Fibroblast of villous mesenchyme (primary cell): ENCODE measurements at regions not wholly inside any gene's neighbourhood (a gene's known extent, or its start where the extent isn't known, plus 50 kb on each side); places are given as distances from the start of the nearest gene placed in this dataset.

Experiments used
- DNase-seq: peaks from one replicate; pipeline ENCODE4 v3.0.0-alpha.2; 2010; ENCODE audit warnings: low read depth
- H3K4me3 ChIP-seq: 2 replicates; pipeline ENCODE4 v1.5.1; 2011; ENCODE audit warnings: low read depth, mild to moderate bottlenecking, low read length
- TF ChIP-seq, protein P1 (sequence below): IDR thresholded peaks from 2 replicates; pipeline ENCODE4 v1.5.1; 2012; ENCODE audit warnings: low read depth, mild to moderate bottlenecking, low read length; ENCODE audit not compliant: insufficient read depth

DNA sequence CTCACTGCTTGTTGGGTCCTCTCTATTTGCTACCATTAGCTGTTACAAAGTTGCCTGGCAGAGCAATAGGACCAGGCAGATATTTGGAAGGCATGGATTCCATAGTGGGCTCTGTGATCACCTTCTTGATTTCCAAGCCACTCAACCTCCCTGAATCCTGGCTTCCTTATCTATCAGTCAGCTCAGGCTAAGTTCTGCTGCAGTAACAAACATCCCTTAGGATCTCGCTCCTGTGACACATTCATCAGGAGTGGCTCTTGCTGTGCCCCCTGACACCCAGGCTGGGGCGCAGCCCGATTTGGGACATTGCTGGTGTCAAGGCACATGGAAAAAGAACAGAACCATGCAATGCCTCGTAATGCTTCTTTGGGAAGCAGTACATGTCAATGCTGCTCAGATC lies 503.9 kb downstream of the TBC1D22A start:
- TF ChIP-seq, protein P1, sequence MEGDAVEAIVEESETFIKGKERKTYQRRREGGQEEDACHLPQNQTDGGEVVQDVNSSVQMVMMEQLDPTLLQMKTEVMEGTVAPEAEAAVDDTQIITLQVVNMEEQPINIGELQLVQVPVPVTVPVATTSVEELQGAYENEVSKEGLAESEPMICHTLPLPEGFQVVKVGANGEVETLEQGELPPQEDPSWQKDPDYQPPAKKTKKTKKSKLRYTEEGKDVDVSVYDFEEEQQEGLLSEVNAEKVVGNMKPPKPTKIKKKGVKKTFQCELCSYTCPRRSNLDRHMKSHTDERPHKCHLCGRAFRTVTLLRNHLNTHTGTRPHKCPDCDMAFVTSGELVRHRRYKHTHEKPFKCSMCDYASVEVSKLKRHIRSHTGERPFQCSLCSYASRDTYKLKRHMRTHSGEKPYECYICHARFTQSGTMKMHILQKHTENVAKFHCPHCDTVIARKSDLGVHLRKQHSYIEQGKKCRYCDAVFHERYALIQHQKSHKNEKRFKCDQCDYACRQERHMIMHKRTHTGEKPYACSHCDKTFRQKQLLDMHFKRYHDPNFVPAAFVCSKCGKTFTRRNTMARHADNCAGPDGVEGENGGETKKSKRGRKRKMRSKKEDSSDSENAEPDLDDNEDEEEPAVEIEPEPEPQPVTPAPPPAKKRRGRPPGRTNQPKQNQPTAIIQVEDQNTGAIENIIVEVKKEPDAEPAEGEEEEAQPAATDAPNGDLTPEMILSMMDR = no peak
- DNase-seq = no peak
- H3K4me3 ChIP-seq = no peak overlapping the region

DNA sequence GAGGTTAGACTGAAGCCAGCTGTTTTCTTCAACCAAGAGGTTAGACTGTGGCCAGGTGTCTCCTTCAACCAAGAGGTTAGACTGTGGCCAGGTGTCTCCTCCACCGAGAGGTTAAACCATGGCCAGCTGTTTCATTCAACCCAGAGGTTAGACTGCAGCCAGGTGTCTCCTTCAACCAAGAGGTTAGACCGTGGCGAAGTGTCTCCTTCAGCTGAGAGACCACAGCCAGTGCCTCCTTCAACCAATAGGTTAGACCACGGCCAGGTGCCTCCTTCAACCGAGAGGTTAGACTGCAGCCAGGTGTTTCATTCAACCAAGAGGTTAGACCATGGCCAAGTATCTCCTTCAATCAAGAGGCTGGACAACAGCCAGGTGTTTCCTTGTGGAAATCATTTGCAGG lies 498.1 kb downstream of the TBC1D22A start:
- no peak for DNase-seq
- H3K4me3 ChIP-seq = no peak overlapping the region
- TF ChIP-seq, protein P1 = no peak

DNA sequence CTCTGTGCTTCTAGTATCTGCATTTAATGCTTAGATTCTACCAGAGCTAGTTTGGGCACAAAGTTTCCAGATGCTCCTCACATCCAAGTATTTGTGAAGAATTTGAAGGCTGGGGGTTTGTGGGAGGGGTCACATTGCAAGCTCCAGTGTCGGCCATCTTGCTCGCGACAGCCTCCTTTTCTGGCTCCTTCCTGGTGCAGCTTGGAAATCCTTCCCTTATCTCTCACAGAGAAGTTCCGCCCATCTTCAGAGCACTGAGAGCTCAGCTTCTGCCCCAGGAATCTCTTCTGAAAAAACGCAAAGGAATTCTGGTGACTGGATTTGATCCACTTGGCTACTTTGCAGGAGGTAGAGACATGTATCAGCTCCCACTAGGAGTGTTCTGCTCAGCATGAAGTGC lies 497.5 kb downstream of the TBC1D22A start:
- TF ChIP-seq, protein P1 = no peak
- no peak for DNase-seq
- no peak overlapping the region for H3K4me3 ChIP-seq

DNA sequence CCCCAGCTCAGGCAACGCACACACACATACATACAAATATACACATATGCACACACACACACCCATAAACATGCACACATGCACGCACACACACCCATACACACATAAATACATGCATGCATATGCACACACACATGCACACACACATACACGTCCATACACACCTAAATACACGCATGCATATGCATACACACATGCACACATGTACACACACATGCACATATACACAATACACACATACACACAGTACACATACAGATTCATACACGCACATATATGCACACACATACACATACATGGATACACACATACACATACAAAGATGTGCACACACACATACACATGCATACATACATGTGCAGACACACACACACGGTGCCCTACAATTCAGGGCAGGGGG lies 496.6 kb downstream of the TBC1D22A start:
- no peak overlapping the region for H3K4me3 ChIP-seq
- TF ChIP-seq, protein P1 = no peak
- DNase-seq = no peak

DNA sequence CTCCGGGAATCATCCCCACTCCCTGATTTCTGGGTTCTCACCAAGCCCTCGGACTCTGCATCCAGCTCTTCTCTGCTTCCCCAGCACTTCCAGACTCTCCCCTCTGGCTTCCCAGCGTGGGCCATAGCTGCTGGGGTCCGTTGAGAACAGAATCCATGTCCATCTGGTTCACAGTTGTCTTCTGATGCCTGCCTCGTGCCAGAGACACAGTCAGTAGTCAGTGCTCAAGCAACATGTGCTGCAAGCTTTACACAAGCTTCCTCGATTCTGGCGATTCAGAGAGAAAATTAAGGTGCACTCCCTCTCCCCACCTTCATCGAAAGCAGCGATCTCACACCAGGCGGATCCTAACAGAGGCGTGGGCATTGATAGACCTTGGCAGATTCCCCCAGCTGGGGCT lies 495.5 kb downstream of the TBC1D22A start:
- no peak overlapping the region for H3K4me3 ChIP-seq
- TF ChIP-seq, protein P1 = no peak
- no peak for DNase-seq

DNA sequence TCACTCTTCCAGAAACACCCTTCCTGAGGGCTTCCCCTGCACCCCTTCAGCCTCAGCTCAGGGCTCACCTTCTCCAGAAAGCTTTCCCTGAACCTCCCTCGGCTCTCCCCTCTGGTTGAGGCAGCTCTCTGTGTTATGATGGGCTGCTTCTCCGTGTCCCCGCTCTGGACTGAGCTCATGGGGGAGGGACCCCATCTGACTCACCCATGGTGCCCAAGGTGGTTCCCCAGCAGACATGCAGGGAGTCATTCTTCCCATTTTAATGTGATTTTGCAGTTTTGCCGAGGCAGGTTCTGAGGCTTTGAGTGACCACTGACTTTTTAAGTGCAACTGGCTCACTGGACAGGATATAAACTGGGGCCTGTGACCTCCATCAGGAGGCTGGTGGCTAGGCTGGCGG lies 495.1 kb downstream of the TBC1D22A start:
- DNase-seq = no peak
- H3K4me3 ChIP-seq = no peak overlapping the region
- TF ChIP-seq, protein P1 = no peak

DNA sequence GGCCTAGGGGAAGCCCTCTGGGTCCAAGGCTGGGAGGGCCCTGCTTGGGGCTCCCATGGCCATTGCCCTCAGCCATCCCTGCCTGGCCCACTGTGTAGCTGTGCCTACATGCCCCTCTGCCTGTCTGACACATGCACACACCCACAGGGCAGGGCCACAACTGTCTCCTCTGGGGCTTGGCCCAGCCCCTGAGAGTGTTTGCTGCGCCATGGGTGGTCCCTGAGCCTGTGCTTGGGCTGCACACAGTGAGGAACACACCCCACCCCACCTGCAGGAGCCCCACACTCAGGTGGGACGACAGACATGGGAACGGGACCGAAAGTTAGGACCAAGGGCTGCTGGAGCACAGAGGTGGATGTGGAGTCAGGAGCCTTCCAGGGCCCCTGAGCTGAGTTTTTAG lies 489.5 kb downstream of the TBC1D22A start:
- TF ChIP-seq, protein P1 = no peak
- no peak for DNase-seq

More for the DNA sequence above, 489.5 kb downstream of the TBC1D22A start:
- H3K4me3 ChIP-seq = no peak overlapping the region
